Type B pancreatic cell (in vitro differentiated cells): ENCODE measurements at regions not wholly inside any gene's neighbourhood (a gene's known extent, or its start where the extent isn't known, plus 50 kb on each side); places are given as distances from the start of the nearest gene placed in this dataset.

Experiments
- DNase-seq: peaks from one replicate; pipeline ENCODE4 v3.0.0; 2021; ENCODE audit warnings: mixed read lengths; ENCODE audit not compliant: unreplicated experiment; ENCODE audit errors: extremely low spot score
- H3K27ac Mint-ChIP-seq: 2 replicates; pipeline ENCODE4 v1.8.0; 2021; ENCODE audit warnings: mild to moderate bottlenecking, mixed read lengths
- H3K27me3 Mint-ChIP-seq: 2 replicates; pipeline ENCODE4 v1.8.0; 2021; ENCODE audit warnings: mixed read lengths
- H3K36me3 Mint-ChIP-seq: 2 replicates; pipeline ENCODE4 v1.8.0; 2021; ENCODE audit warnings: mixed read lengths
- H3K4me1 Mint-ChIP-seq: one replicate; pipeline ENCODE4 v1.8.0; 2021; ENCODE audit warnings: mixed read lengths; ENCODE audit not compliant: unreplicated experiment
- H3K4me3 Mint-ChIP-seq: 2 replicates; pipeline ENCODE4 v1.8.0; 2021; ENCODE audit warnings: mild to moderate bottlenecking, mixed read lengths
- H3K9me3 Mint-ChIP-seq: 2 replicates; pipeline ENCODE4 v1.8.0; 2021; ENCODE audit warnings: mixed read lengths
- CTCF ChIP-seq: fragments of 200-600 bp; sonication (generic); conservative IDR thresholded peaks from 2 replicates; pipeline ENCODE4 v1.5.0; 2021; ENCODE audit warnings: antibody characterized with exemption, mild to moderate bottlenecking

- H3K36me3 Mint-ChIP-seq, result no peaks in the 10 kb centered on the region
- H3K9me3 Mint-ChIP-seq, result no peaks in the 10 kb centered on the region
- no peak for TF ChIP-seq CTCF
- no peak overlapping the region for H3K27ac Mint-ChIP-seq
- no peaks in the 10 kb centered on the region for H3K27me3 Mint-ChIP-seq
- DNase-seq, result no peak
- no peaks in the 10 kb centered on the region for H3K4me1 Mint-ChIP-seq
- no peak overlapping the region for H3K4me3 Mint-ChIP-seq
Observed at GRCh38 chr1:70843452-70843851, 204.2 kb downstream of the PTGER3 start.

GRCh38 chr1:70847013-70847412 lies 200.6 kb downstream of the PTGER3 start:
- no peaks in the 10 kb centered on the region for H3K9me3 Mint-ChIP-seq
- H3K36me3 Mint-ChIP-seq, result no peaks in the 10 kb centered on the region
- DNase-seq, result no peak
- H3K27me3 Mint-ChIP-seq, result peaks cover 2% of the 10 kb centered on the region
- H3K27ac Mint-ChIP-seq, result no peak overlapping the region
- no peak overlapping the region for H3K4me3 Mint-ChIP-seq
- TF ChIP-seq CTCF, result no peak
- no peaks in the 10 kb centered on the region for H3K4me1 Mint-ChIP-seq

- DNase-seq, result no peak
- H3K27me3 Mint-ChIP-seq, result peaks cover 2% of the 10 kb centered on the region
- H3K27ac Mint-ChIP-seq, result no peak overlapping the region
- TF ChIP-seq CTCF, result no peak
- H3K4me1 Mint-ChIP-seq, result no peaks in the 10 kb centered on the region
- H3K4me3 Mint-ChIP-seq, result no peak overlapping the region
- no peaks in the 10 kb centered on the region for H3K36me3 Mint-ChIP-seq
- no peaks in the 10 kb centered on the region for H3K9me3 Mint-ChIP-seq
Observed at GRCh38 chr1:70855203-70855602, 192.4 kb downstream of the PTGER3 start.

- H3K27me3 Mint-ChIP-seq, result peaks cover 2% of the 10 kb centered on the region
- H3K9me3 Mint-ChIP-seq, result no peaks in the 10 kb centered on the region
- H3K4me3 Mint-ChIP-seq, result no peak overlapping the region
- no peak for TF ChIP-seq CTCF
- no peaks in the 10 kb centered on the region for H3K4me1 Mint-ChIP-seq
- no peak for DNase-seq
- H3K36me3 Mint-ChIP-seq, result no peaks in the 10 kb centered on the region
- no peak overlapping the region for H3K27ac Mint-ChIP-seq
Observed at GRCh38 chr1:70856201-70856600, 191.4 kb downstream of the PTGER3 start.

GRCh38 chr1:70863239-70863638 lies 184.4 kb downstream of the PTGER3 start:
- no peak overlapping the region for H3K27ac Mint-ChIP-seq
- no peak for DNase-seq
- H3K36me3 Mint-ChIP-seq, result no peaks in the 10 kb centered on the region
- TF ChIP-seq CTCF, result no peak
- peaks cover 13% of the 10 kb centered on the region for H3K27me3 Mint-ChIP-seq
- no peaks in the 10 kb centered on the region for H3K9me3 Mint-ChIP-seq
- H3K4me1 Mint-ChIP-seq, result no peaks in the 10 kb centered on the region
- no peak overlapping the region for H3K4me3 Mint-ChIP-seq

GRCh38 chr1:70864302-70864701 lies 183.3 kb downstream of the PTGER3 start:
- Mint-ChIP-seq H3K27me3 (peaks cover 13% of the 10 kb centered on the region), H3K36me3 (no peaks in the 10 kb centered on the region)
- no peak for DNase-seq

More at GRCh38 chr1:70864302-70864701, 183.3 kb downstream of the PTGER3 start:
- H3K4me1 Mint-ChIP-seq, result no peaks in the 10 kb centered on the region
- H3K4me3 Mint-ChIP-seq, result no peak overlapping the region
- no peak for TF ChIP-seq CTCF
- no peaks in the 10 kb centered on the region for H3K9me3 Mint-ChIP-seq
- no peak overlapping the region for H3K27ac Mint-ChIP-seq
